K562 (cell line): ENCODE measurements at regions not wholly inside any gene's neighbourhood (a gene's known extent, or its start where the extent isn't known, plus 50 kb on each side); places are given as distances from the start of the nearest gene placed in this dataset.

ENCODE experiments used
- CBFB ChIP-seq: sonication (generic); formaldehyde crosslinking; IDR thresholded peaks from 2 replicates; pipeline ENCODE4 v1.4.0; 2020; ENCODE audit warnings: mild to moderate bottlenecking, missing genetic modification reagents
- CBX8 ChIP-seq: fragments of 200-600 bp; sonication (generic); IDR thresholded peaks from 2 replicates; pipeline ENCODE4 v1.6.1; 2012; ENCODE audit warnings: borderline replicate concordance, mixed run types, low read depth, mild to moderate bottlenecking, moderate library complexity, mixed read lengths, low read length, control low read depth, inconsistent platforms; ENCODE audit not compliant: poor library complexity, severe bottlenecking; ENCODE audit errors: extremely low read depth
- E2F3 ChIP-seq: fragments of 250-450 bp; sonication (Bioruptor Pico); IDR thresholded peaks from 2 replicates; pipeline ENCODE4 v1.4.0; 2020; ENCODE audit warnings: mild to moderate bottlenecking
- ESRRA ChIP-seq: fragments of 450-650 bp; IDR thresholded peaks from 2 replicates; pipeline ENCODE4 v1.6.1; 2014; ENCODE audit warnings: low read depth, mild to moderate bottlenecking, moderate library complexity, borderline replicate concordance
- FOXK2 ChIP-seq, 2 experiments: fragments of 450-650 bp; IDR thresholded peaks in 1 of 2; conservative IDR thresholded peaks in 1 of 2; 2 replicates each; pipeline ENCODE4 v1.6.1; 2016; ENCODE audit warnings: low read depth in 2 of 2, mild to moderate bottlenecking in 1 of 2
- GABPA ChIP-seq: fragments of 200-800 bp; sonication (Bioruptor generic); conservative IDR thresholded peaks from 2 replicates; pipeline ENCODE4 v1.6.1; 2016; ENCODE audit warnings: low read depth, missing genetic modification characterization, missing compliant biosample characterization
- MGA ChIP-seq: fragments of 450-650 bp; IDR thresholded peaks from 2 replicates; pipeline ENCODE4 v1.6.1; 2016; ENCODE audit warnings: mild to moderate bottlenecking, moderate library complexity
- TRIM28 ChIP-seq: fragments of 450-650 bp; IDR thresholded peaks from 2 replicates; pipeline ENCODE4 v1.6.1; 2017
- ZNF174 ChIP-seq: fragments of 250-450 bp; sonication (Bioruptor Pico); IDR thresholded peaks from 2 replicates; pipeline ENCODE4 v1.4.0; 2020; ENCODE audit warnings: mild to moderate bottlenecking
- ZNF589 ChIP-seq: fragments of 200-800 bp; sonication (Bioruptor generic); IDR thresholded peaks from 2 replicates; pipeline ENCODE4 v1.6.1; 2016; ENCODE audit warnings: low read depth, missing genetic modification characterization, missing compliant biosample characterization
- TF ChIP-seq, protein P1 (sequence below): sonication (generic); formaldehyde crosslinking; IDR thresholded peaks from 2 replicates; pipeline ENCODE4 v1.8.1; 2023; ENCODE audit warnings: mild to moderate bottlenecking, missing genetic modification reagents
- TF ChIP-seq, protein P2 (sequence below): fragments of 200-800 bp; sonication (Bioruptor generic); IDR thresholded peaks from 2 replicates; pipeline ENCODE4 v1.6.1; 2017; ENCODE audit warnings: missing genetic modification characterization, missing compliant biosample characterization

- TF ChIP-seq MGA (peak; percentile 75), GABPA (tag) (no peak), CBFB (CRISPR knock-in tag) (no peak), ZNF589 (no peak), TRIM28 (no peak), CBX8 (no peak), ZNF174 (no peak), ESRRA (no peak), FOXK2 (conservative IDR thresholded peaks at IDR 0.05 in 1 of 2, IDR thresholded peaks at IDR 0.05 in 1 of 2; ENCODE audit: low read depth in 2 of 2) (no peak), E2F3 (no peak)
- TF ChIP-seq, protein P1, sequence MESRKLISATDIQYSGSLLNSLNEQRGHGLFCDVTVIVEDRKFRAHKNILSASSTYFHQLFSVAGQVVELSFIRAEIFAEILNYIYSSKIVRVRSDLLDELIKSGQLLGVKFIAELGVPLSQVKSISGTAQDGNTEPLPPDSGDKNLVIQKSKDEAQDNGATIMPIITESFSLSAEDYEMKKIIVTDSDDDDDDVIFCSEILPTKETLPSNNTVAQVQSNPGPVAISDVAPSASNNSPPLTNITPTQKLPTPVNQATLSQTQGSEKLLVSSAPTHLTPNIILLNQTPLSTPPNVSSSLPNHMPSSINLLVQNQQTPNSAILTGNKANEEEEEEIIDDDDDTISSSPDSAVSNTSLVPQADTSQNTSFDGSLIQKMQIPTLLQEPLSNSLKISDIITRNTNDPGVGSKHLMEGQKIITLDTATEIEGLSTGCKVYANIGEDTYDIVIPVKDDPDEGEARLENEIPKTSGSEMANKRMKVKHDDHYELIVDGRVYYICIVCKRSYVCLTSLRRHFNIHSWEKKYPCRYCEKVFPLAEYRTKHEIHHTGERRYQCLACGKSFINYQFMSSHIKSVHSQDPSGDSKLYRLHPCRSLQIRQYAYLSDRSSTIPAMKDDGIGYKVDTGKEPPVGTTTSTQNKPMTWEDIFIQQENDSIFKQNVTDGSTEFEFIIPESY (CRISPR knock-in tag): peak; percentile 82
- TF ChIP-seq, protein P2, sequence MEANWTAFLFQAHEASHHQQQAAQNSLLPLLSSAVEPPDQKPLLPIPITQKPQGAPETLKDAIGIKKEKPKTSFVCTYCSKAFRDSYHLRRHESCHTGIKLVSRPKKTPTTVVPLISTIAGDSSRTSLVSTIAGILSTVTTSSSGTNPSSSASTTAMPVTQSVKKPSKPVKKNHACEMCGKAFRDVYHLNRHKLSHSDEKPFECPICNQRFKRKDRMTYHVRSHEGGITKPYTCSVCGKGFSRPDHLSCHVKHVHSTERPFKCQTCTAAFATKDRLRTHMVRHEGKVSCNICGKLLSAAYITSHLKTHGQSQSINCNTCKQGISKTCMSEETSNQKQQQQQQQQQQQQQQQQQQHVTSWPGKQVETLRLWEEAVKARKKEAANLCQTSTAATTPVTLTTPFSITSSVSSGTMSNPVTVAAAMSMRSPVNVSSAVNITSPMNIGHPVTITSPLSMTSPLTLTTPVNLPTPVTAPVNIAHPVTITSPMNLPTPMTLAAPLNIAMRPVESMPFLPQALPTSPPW (CRISPR knock-in tag): no peak
These were observed 246.1 kb downstream of the KLF6 start (continued) for GRCh38 chr10:3538656-3539531.
